ENCODE measurements at regions not wholly inside any gene's neighbourhood (a gene's known extent, or its start where the extent isn't known, plus 50 kb on each side); places are given as distances from the start of the nearest gene placed in this dataset.

DNA sequence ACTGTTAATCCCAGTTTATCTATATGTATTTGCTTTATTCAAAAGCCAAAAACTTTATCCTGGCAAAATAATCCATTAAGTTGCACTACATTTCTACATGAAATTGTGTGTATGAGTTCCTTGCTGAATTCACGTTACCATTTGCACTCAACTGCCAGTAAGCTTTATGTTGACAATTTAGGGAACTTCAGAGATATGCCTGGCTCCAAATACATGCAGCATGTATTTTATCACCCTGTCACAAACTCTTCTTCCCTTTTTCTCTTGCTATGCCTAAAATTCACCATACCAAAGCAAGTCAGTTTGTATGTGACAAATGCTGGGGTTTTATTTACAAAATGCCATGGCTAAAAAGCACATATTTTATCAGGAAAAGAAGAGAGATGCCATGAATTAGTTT is 157.6 kb upstream of the CDH2 start:
- Histone ChIP-seq H3K4me1 (ENCODE audit: insufficient read depth) (no peaks in the 10 kb centered on the region), H3K9me2 (replicated peaks; ENCODE audit: insufficient read depth) (no peaks in the 10 kb centered on the region), H3K27me3 (no peaks in the 10 kb centered on the region), H3K36me3 (replicated peaks; ENCODE audit: insufficient read depth, low read depth) (no peaks in the 10 kb centered on the region), H3K9me3 (ENCODE audit: low read depth) (no peaks in the 10 kb centered on the region), H4K20me1 (ENCODE audit: insufficient read depth, poor library complexity, severe bottlenecking) (no peaks in the 10 kb centered on the region), H3K27ac (no peak overlapping the region), H3K4me3 (no peak overlapping the region), H3K79me2 (no peaks in the 10 kb centered on the region), H3K4me2 (no peak overlapping the region), H2AFZ (no peak overlapping the region)
- DNase-seq (ENCODE audit: low spot score) = no peak
- 83% methylated on average over 1 of the region's 1 CpG for WGBS (ENCODE audit: low lambda C conversion rate, missing lambda C conversion rate)
- TF ChIP-seq, protein P1, sequence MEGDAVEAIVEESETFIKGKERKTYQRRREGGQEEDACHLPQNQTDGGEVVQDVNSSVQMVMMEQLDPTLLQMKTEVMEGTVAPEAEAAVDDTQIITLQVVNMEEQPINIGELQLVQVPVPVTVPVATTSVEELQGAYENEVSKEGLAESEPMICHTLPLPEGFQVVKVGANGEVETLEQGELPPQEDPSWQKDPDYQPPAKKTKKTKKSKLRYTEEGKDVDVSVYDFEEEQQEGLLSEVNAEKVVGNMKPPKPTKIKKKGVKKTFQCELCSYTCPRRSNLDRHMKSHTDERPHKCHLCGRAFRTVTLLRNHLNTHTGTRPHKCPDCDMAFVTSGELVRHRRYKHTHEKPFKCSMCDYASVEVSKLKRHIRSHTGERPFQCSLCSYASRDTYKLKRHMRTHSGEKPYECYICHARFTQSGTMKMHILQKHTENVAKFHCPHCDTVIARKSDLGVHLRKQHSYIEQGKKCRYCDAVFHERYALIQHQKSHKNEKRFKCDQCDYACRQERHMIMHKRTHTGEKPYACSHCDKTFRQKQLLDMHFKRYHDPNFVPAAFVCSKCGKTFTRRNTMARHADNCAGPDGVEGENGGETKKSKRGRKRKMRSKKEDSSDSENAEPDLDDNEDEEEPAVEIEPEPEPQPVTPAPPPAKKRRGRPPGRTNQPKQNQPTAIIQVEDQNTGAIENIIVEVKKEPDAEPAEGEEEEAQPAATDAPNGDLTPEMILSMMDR (IDR thresholded peaks at IDR 0.05; ENCODE audit: poor library complexity) = no peak
- TF ChIP-seq EZH2phosphoT487 (IDR thresholded peaks at IDR 0.05; ENCODE audit: low read depth, severe bottlenecking, unreplicated experiment) = no peak
- TF ChIP-seq EZH2 (IDR thresholded peaks at IDR 0.05; ENCODE audit: borderline replicate concordance) = no peak

DNA sequence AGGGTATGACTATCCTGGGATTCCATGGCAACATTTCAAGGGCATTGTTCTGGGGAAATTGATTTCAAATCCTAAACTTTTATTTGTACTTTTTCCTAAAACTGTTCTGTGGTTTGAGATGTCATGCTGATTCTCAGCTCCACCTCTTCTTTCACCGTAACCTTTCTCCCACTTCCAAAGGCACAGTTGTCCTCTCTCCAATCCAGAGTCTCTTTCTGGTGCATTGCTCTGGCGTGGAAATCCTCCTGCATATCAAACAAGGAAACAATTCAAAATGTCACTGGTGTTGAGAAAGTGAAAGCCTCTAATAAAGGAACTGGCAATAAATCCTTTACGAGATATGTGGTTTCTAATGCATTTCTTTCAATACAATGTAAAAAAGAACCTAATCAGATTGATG is 155.1 kb upstream of the CDH2 start:
- Histone ChIP-seq H4K20me1 (ENCODE audit: insufficient read depth, poor library complexity, severe bottlenecking) (no peaks in the 10 kb centered on the region), H3K4me1 (ENCODE audit: insufficient read depth) (no peaks in the 10 kb centered on the region), H3K36me3 (replicated peaks; ENCODE audit: insufficient read depth, low read depth) (no peaks in the 10 kb centered on the region), H3K9me3 (ENCODE audit: low read depth) (no peaks in the 10 kb centered on the region), H3K4me3 (no peak overlapping the region), H3K4me2 (no peak overlapping the region), H3K79me2 (no peaks in the 10 kb centered on the region), H3K27me3 (no peaks in the 10 kb centered on the region), H2AFZ (no peak overlapping the region), H3K27ac (no peak overlapping the region), H3K9me2 (replicated peaks; ENCODE audit: insufficient read depth) (no peaks in the 10 kb centered on the region)
- WGBS (ENCODE audit: low lambda C conversion rate, missing lambda C conversion rate) = 80% methylated on average over 3 of the region's 3 CpGs
- TF ChIP-seq EZH2 (IDR thresholded peaks at IDR 0.05; ENCODE audit: borderline replicate concordance) (no peak), EZH2phosphoT487 (IDR thresholded peaks at IDR 0.05; ENCODE audit: low read depth, severe bottlenecking, unreplicated experiment) (no peak)
- TF ChIP-seq, protein P1 (IDR thresholded peaks at IDR 0.05; ENCODE audit: poor library complexity) = no peak
- DNase-seq (ENCODE audit: low spot score) = no peak

DNA sequence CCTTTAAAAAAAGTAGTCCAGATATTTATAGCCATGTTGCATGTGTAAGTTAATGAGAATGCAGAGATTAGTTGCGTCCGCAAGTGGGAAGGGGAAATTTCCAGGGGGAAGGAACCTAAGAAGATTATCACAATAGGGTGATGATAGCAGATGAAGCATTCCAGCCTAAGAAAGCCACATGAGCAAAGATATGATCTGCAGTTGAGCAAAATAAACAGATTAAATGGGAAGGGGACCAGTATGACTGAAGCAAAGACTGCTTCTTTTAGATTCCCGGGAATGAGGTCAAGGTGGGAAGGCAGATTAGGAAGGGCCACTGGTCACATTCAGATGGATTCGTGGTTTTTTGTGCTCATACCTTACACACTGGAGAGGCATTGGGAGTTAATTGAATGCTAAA is 154.6 kb upstream of the CDH2 start:
- Histone ChIP-seq H3K9me2 (replicated peaks; ENCODE audit: insufficient read depth) (no peaks in the 10 kb centered on the region), H2AFZ (no peak overlapping the region), H3K27me3 (no peaks in the 10 kb centered on the region), H3K27ac (no peak overlapping the region), H3K4me2 (no peak overlapping the region), H3K4me3 (no peak overlapping the region), H3K9me3 (ENCODE audit: low read depth) (no peaks in the 10 kb centered on the region), H4K20me1 (ENCODE audit: insufficient read depth, poor library complexity, severe bottlenecking) (no peaks in the 10 kb centered on the region), H3K79me2 (no peaks in the 10 kb centered on the region), H3K36me3 (replicated peaks; ENCODE audit: insufficient read depth, low read depth) (no peaks in the 10 kb centered on the region), H3K4me1 (ENCODE audit: insufficient read depth) (no peaks in the 10 kb centered on the region)
- TF ChIP-seq, protein P1 (IDR thresholded peaks at IDR 0.05; ENCODE audit: poor library complexity) = no peak
- 57% methylated on average over 4 of the region's 4 CpGs for WGBS (ENCODE audit: low lambda C conversion rate, missing lambda C conversion rate)
- no peak for DNase-seq (ENCODE audit: low spot score)

DNA sequence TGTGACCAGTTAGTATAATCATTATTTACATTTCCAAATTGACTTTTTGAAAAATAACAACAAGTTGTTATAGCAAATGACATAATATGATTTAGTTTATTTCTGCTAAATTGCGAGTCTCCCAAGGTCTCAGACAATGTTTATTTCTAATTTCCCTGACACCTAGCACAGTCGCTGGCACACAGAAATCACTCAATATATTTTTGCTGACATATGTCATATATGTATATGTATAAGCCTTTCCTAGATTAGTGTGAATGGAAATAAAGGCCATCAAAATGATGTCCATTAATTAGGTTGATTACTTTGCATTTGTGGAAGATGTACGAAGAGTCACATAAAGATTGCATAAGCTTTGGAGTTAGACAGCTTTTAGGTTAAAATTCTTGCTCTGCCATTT is 136.7 kb upstream of the CDH2 start:
- no peaks in the 10 kb centered on the region for H3K9me2 ChIP-seq (replicated peaks; ENCODE audit: insufficient read depth)
- H4K20me1 ChIP-seq (ENCODE audit: insufficient read depth, poor library complexity, severe bottlenecking) = no peaks in the 10 kb centered on the region
- H3K36me3 ChIP-seq (replicated peaks; ENCODE audit: insufficient read depth, low read depth) = no peaks in the 10 kb centered on the region
- H3K4me3 ChIP-seq = no peak overlapping the region
- H2AFZ ChIP-seq = no peak overlapping the region
- H3K27ac ChIP-seq = no peak overlapping the region
- no peak for TF ChIP-seq EZH2phosphoT487 (IDR thresholded peaks at IDR 0.05; ENCODE audit: low read depth, severe bottlenecking, unreplicated experiment)
- TF ChIP-seq, protein P1 (IDR thresholded peaks at IDR 0.05; ENCODE audit: poor library complexity) = no peak
- no peak for TF ChIP-seq EZH2 (IDR thresholded peaks at IDR 0.05; ENCODE audit: borderline replicate concordance)
- DNase-seq (ENCODE audit: low spot score) = no peak
- no peaks in the 10 kb centered on the region for H3K4me1 ChIP-seq (ENCODE audit: insufficient read depth)
- no peak overlapping the region for H3K4me2 ChIP-seq
- H3K79me2 ChIP-seq = no peaks in the 10 kb centered on the region
- H3K9me3 ChIP-seq (ENCODE audit: low read depth) = no peaks in the 10 kb centered on the region
- no peaks in the 10 kb centered on the region for H3K27me3 ChIP-seq
- 91% methylated on average over 3 of the region's 3 CpGs for WGBS (ENCODE audit: low lambda C conversion rate, missing lambda C conversion rate)

All from hepatocyte (in vitro differentiated cells).